T-helper 2 cell treated with Interferon-gamma antibody and Interleukin-4, amounts not matched to agents 5 μg/mL and 100 μg/mL, for 36 hours (primary cell): ENCODE measurements at regions not wholly inside any gene's neighbourhood (a gene's known extent, or its start where the extent isn't known, plus 50 kb on each side); places are given as distances from the start of the nearest gene placed in this dataset.

ENCODE experiments used
- DNase-seq: peaks from one replicate; pipeline ENCODE4 v3.0.0; 2021; ENCODE audit warnings: low spot score
- H3K27ac Mint-ChIP-seq: one replicate; pipeline ENCODE4 v1.8.0; 2021; ENCODE audit warnings: mild to moderate bottlenecking, mixed read lengths
- H3K27me3 Mint-ChIP-seq: one replicate; pipeline ENCODE4 v1.8.0; 2021; ENCODE audit warnings: low read depth, mixed read lengths
- H3K36me3 Mint-ChIP-seq: one replicate; pipeline ENCODE4 v1.8.0; 2021; ENCODE audit warnings: low read depth, mixed read lengths
- H3K4me1 Mint-ChIP-seq: one replicate; pipeline ENCODE4 v1.8.0; 2021; ENCODE audit warnings: low read depth, mixed read lengths
- H3K4me3 Mint-ChIP-seq: one replicate; pipeline ENCODE4 v1.8.0; 2022; ENCODE audit warnings: mild to moderate bottlenecking, moderate library complexity, mixed read lengths
- H3K9me3 Mint-ChIP-seq: one replicate; pipeline ENCODE4 v1.8.0; 2021; ENCODE audit warnings: mixed read lengths

DNA sequence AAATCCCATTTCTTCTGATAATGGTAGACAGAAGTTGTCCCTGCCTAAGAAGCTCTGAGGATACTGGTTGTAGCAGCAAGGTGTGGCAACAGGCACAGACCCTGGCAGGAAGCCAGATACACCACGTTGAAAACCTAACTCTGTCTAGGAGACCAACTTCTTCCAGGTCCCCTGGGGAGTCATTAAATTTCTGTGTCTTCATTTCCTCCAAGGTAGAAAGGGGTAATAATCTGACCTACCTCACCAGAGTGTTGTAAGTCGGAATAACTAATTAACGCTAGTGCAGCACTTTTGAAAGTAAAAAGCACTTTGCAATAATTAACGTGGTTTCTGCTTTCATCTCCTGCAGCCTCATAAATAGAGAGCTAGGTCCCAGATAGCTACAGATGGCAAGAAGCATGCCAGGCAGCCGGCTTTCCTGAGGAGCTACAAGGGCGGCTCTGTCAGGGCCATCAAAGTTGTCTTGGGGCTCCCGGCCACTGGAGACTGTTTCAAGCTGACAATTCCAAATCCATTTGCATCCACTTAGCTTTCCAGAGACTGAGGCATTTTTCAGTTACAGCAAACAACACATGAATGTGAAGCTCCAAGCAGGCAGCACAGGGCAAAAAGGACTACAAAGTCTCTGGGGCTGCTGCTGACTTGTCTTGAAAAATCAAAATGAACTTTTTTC lies 176.2 kb downstream of the FOXO1 start:
- peaks cover 48% of the 10 kb centered on the region for H3K4me1 Mint-ChIP-seq
- no peaks in the 10 kb centered on the region for H3K36me3 Mint-ChIP-seq
- no peaks in the 10 kb centered on the region for H3K9me3 Mint-ChIP-seq
- H3K27ac Mint-ChIP-seq, result peak overlapping the region; percentile 33
- peak overlapping the region; percentile 27 for H3K4me3 Mint-ChIP-seq
- no peak for DNase-seq
- H3K27me3 Mint-ChIP-seq, result no peaks in the 10 kb centered on the region

DNA sequence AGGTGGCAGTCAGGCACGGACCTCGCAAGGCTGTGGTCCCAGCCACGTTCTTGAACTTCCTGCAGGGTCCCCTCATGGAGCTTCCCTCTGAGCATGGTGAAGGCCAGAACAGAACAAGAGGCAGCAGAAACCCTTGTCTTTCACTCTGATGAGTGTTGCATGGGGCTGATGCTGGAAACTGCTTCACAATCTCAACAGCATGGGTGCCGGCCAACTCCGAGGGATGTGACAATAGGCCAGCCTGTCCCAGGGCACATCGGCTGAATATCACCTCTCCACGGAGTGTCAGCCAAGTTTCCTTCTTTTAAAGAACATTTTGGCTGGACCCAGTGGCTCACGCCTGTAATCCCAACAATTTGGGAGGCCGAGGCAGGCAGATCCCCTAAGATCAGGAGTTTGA lies 173.9 kb downstream of the FOXO1 start:
- H3K27me3 Mint-ChIP-seq, result no peaks in the 10 kb centered on the region
- H3K36me3 Mint-ChIP-seq, result no peaks in the 10 kb centered on the region
- DNase-seq, result no peak
- H3K27ac Mint-ChIP-seq, result no peak overlapping the region
- peaks cover 47% of the 10 kb centered on the region for H3K4me1 Mint-ChIP-seq
- no peaks in the 10 kb centered on the region for H3K9me3 Mint-ChIP-seq
- H3K4me3 Mint-ChIP-seq, result no peak overlapping the region

DNA sequence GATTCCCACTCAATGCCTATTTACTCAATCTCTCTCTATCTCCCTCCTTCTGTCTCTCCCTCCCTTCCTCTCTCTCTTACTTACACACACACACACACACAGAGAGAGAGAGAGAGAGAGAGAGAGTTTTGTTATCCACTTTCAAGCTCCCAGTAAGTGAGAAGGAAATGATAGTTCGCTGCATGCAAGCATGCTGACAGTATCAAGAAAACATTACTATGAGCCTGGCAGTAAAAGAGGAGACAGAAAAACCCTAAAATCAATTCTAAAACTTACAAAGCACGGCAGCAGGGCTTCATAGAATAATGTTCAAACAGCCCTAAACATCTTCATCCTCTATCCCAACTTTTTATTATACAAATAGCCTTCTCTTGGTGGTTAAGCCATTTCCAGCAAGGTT lies 171.9 kb downstream of the FOXO1 start:
- Mint-ChIP-seq H3K36me3 (no peaks in the 10 kb centered on the region), H3K27me3 (no peaks in the 10 kb centered on the region), H3K27ac (peak overlapping the region; percentile 90), H3K9me3 (no peaks in the 10 kb centered on the region), H3K4me1 (peaks cover 52% of the 10 kb centered on the region), H3K4me3 (peak overlapping the region; percentile 67)
- no peak for DNase-seq

DNA sequence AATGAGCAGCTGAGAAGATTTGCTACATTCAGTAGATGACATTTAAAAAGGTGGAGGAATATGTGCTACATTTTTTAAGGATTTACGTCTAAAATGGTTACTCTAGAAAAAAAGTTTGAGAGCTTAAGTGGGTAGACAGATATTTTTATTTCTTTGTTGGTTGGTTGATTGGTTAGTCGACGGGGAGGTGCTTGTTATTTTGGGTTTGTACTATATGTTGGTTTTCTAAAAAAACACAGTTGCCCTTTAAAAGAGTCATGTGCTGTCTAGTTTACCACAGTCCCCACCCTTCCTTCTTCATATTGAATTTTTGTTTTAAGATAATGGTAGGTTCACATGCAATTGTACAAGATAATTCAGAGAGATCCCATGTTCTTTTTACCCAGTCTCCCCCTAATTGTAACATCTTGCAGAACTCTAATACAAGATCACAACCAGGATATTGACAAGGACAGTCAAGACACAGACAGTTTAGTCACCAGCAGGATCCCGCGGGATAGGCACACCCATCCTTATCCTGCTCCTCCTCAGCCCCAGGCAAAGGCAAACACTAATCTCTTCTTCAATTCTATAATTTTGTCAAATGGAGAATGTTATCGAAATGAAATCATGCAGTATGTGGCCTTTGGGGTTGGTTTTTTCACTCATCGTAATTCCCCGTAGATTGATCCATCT lies 171.4 kb downstream of the FOXO1 start:
- peaks cover 46% of the 10 kb centered on the region for H3K4me1 Mint-ChIP-seq
- peak overlapping the region; percentile 90 for H3K27ac Mint-ChIP-seq
- H3K36me3 Mint-ChIP-seq, result no peaks in the 10 kb centered on the region
- no peak for DNase-seq
- H3K9me3 Mint-ChIP-seq, result no peaks in the 10 kb centered on the region
- H3K4me3 Mint-ChIP-seq, result peak overlapping the region; percentile 67
- no peaks in the 10 kb centered on the region for H3K27me3 Mint-ChIP-seq

DNA sequence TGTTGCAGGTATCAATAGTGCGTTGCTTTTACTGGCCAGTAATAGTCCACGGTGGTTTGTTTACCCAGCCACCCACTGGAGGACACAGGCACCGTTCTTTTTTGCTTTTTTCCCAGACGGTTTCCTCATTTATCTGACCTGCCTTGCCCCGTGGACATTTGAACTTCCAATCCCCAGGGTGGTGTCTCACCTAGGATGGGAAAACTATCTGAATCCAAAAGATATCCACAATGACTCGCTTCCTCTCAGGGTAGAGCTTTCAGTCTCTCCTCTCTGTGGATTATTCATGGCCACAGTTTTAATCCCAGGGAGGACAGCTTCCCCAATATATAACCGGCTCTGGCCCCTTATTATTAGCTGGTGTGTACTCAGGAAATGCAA lies 170.8 kb downstream of the FOXO1 start:
- Mint-ChIP-seq H3K4me1 (peaks cover 43% of the 10 kb centered on the region), H3K27me3 (no peaks in the 10 kb centered on the region), H3K4me3 (peak overlapping the region; percentile 67), H3K9me3 (no peaks in the 10 kb centered on the region), H3K27ac (no peak overlapping the region), H3K36me3 (no peaks in the 10 kb centered on the region)
- DNase-seq, result no peak

DNA sequence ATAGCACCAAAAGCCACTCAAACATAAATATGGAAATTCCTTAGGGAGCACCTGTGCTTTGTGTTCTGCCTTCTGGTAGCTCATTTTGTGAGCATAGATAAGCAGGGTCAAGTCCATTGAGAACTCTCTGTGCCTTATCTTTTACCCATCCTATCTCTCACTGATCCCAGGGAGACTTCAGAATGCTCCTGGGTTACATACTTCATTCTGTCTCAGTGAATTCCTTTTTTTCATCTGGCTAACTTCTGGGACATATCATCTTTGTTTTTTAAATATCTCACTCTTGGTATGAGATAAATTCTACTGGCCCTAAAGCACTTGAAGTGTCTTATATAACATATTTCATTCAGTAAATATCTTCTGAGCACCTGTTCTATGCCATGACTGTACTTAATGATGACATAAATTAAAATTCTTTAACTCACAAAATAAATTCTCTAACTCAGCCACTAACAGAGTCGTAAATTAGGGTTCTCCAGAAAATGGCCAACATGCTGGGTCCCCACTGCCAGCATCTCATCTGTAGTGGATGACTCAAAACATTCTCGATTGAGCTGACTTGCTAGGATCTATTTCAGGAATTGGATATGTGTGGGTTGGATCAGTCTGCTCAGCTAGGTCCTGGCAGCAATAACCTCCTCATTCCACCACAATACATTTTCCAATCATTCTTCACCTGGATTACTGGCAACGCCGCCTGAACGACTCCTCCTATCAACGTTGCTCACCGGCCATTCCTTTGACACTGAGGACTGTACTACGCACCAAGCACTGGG lies 170.2 kb downstream of the FOXO1 start:
- Mint-ChIP-seq H3K27me3 (no peaks in the 10 kb centered on the region), H3K27ac (no peak overlapping the region), H3K4me1 (peaks cover 43% of the 10 kb centered on the region), H3K4me3 (peak overlapping the region; percentile 67), H3K9me3 (no peaks in the 10 kb centered on the region), H3K36me3 (no peaks in the 10 kb centered on the region)
- no peak for DNase-seq

DNA sequence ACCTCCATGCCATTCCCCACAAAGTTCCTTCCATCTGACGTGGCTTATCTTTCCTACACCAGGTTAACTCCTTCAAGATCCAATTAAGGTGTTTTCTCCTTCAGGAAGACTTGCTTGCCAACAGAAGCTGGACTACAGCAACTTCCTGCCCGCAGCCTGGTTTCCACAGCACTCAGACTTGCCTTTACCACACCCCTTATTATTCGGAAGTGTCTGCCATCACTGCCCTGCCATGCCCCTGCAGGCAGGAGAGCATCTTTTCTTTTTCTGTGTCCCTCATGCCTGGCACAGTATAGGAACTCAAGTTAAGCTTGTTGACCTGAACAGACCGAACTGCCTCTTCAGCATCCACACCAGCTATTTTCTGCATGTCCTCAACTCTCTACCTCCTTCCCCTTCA lies 168.0 kb downstream of the FOXO1 start:
- Mint-ChIP-seq H3K4me1 (peaks cover 42% of the 10 kb centered on the region), H3K27ac (no peak overlapping the region), H3K4me3 (no peak overlapping the region)

DNA sequence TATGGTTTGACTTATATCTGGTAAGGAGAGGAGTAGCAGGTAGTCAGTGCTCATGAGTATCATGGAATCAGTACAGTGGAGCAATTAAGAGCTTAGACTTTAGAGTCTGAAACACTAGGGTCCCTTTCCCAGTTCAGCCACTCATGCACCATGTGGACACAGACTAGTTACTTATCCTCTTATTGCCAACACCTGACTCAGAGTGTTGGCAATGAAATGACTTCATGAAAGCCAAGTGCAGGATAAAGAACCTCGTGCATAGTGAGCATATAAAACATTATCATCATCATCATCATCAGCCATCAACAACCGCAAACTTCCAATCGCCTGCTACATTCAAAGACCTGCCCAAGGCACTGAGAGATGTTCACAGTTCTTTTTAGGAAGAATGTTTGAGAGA lies 164.2 kb downstream of the FOXO1 start:
- no peaks in the 10 kb centered on the region for H3K27me3 Mint-ChIP-seq
- H3K36me3 Mint-ChIP-seq, result no peaks in the 10 kb centered on the region
- no peak overlapping the region for H3K27ac Mint-ChIP-seq
- H3K4me3 Mint-ChIP-seq, result no peak overlapping the region
- DNase-seq, result no peak
- H3K9me3 Mint-ChIP-seq, result no peaks in the 10 kb centered on the region
- peaks cover 15% of the 10 kb centered on the region for H3K4me1 Mint-ChIP-seq

More for the DNA sequence above, 168.0 kb downstream of the FOXO1 start:
- no peak for DNase-seq
- Mint-ChIP-seq H3K36me3 (no peaks in the 10 kb centered on the region), H3K9me3 (no peaks in the 10 kb centered on the region), H3K27me3 (no peaks in the 10 kb centered on the region)

DNA sequence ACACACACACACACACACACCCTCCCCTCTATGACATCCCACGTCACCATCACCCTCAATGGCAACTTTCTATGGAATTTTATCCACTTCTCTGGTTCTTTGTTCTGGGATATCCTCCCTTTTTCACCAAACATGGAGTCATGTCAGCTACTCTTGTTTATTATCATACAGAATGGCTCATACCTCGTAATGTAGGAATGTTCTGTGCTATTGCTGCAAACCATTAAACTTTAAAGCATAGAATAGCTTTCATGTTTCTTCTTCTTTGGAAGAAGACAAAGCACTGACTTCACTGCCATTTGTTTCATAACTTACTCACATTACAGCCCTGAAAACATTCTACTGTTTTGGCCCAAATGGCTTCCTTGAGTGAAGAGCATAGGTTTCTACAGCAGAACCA lies 163.4 kb downstream of the FOXO1 start:
- no peak for DNase-seq
- H3K4me1 Mint-ChIP-seq, result peaks cover 11% of the 10 kb centered on the region
- no peak overlapping the region for H3K4me3 Mint-ChIP-seq
- H3K9me3 Mint-ChIP-seq, result no peaks in the 10 kb centered on the region
- no peak overlapping the region for H3K27ac Mint-ChIP-seq
- H3K27me3 Mint-ChIP-seq, result no peaks in the 10 kb centered on the region
- H3K36me3 Mint-ChIP-seq, result no peaks in the 10 kb centered on the region

DNA sequence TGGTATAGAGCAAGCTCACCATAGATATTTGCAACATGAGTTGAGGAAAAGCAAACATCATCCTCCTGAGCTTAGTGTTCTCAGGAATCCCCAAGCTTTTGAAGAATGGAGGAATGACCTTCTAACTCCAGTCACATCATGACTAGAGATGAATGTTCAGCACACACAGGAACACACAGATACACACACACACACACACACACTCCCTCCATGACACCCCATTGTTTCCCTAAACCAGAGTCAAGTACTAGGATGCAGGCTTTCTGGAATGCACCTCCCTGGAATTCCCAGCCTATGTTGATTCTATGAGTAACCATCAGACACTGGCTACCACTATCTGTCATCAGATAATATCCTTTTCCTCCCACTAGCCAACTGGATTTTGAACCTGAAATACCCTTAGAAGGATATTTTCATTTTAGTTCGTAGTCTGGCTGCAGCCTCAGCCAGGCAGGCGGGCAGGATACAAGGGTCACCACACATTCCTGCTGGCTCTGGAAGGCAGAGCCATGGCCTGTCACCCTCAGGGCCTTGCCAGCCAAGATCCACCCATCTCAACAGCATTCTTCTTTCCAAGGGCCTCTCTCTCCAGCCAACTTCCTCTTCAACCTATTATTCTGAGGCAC lies 162.4 kb downstream of the FOXO1 start:
- DNase-seq, result no peak
- no peaks in the 10 kb centered on the region for H3K36me3 Mint-ChIP-seq
- no peaks in the 10 kb centered on the region for H3K27me3 Mint-ChIP-seq
- no peaks in the 10 kb centered on the region for H3K9me3 Mint-ChIP-seq
- H3K27ac Mint-ChIP-seq, result no peak overlapping the region
- H3K4me1 Mint-ChIP-seq, result peaks cover 5% of the 10 kb centered on the region
- H3K4me3 Mint-ChIP-seq, result no peak overlapping the region

DNA sequence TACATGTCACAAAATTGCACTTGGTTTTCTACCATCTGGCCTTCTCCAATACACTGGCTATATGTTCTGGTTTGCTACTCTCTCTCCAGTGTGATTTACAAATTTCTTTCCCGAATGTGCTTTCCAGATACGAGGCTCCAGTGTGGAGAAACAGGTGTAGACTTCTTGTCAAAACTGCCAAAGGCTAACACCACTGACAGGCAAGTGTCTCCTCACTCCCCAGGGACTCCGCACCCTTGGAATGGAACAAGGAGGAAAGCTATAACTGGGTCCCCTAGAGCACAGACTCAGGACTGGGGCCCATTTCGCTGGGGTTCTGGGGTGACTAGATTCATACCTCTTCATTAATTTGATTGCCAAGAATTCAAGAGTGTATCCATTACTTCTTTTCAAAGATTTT lies 161.8 kb downstream of the FOXO1 start:
- Mint-ChIP-seq H3K27me3 (no peaks in the 10 kb centered on the region), H3K27ac (no peak overlapping the region), H3K4me3 (no peak overlapping the region), H3K4me1 (peaks cover 7% of the 10 kb centered on the region), H3K9me3 (no peaks in the 10 kb centered on the region), H3K36me3 (no peaks in the 10 kb centered on the region)
- no peak for DNase-seq

DNA sequence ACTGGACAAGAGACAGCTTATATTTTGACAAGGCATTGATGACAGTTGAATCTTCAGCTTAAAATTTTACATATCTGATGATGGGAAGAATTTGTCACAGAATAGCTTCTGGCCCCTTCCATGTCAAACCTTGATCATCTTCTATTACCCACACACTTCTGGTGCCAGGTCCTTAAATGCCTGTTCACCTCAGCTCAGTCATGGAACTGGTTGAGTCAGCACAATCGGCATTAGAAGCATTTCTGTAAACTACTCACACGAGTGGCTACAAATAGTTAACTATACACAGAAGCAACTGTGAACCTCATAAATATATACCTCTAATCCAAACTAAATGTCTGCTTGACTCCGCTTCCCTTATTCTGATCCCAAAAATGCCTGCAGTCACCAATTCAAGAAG lies 161.2 kb downstream of the FOXO1 start:
- DNase-seq, result no peak
- Mint-ChIP-seq H3K4me1 (peaks cover 7% of the 10 kb centered on the region), H3K9me3 (no peaks in the 10 kb centered on the region), H3K36me3 (no peaks in the 10 kb centered on the region), H3K27me3 (no peaks in the 10 kb centered on the region), H3K27ac (no peak overlapping the region), H3K4me3 (no peak overlapping the region)
